HG03457 (cell line): ENCODE measurements at regions not wholly inside any gene's neighbourhood (a gene's known extent, or its start where the extent isn't known, plus 50 kb on each side); places are given as distances from the start of the nearest gene placed in this dataset.

ENCODE experiments used
- ATAC-seq: cut with Tn5 transposase; IDR thresholded peaks from one replicate; pipeline ENCODE4 v1.9.1; 2021; ENCODE audit warnings: moderate number of reproducible peaks; ENCODE audit not compliant: unreplicated experiment

GRCh38 chr2:21667638-21668037, 543.9 kb downstream of the TDRD15 start:
- ATAC-seq, result no peak

GRCh38 chr2:21668078-21668710, 544.4 kb downstream of the TDRD15 start:
- ATAC-seq, result no peak

- ATAC-seq, result no peak
Observed at GRCh38 chr2:21676041-21676440, 552.3 kb downstream of the TDRD15 start.

- no peak for ATAC-seq
Observed at GRCh38 chr2:21676676-21677075, 552.9 kb downstream of the TDRD15 start.

- no peak for ATAC-seq
Observed at GRCh38 chr2:21683838-21684237, 560.1 kb downstream of the TDRD15 start.

- no peak for ATAC-seq
Observed at GRCh38 chr2:21687589-21687988, 563.8 kb downstream of the TDRD15 start.

GRCh38 chr2:21690005-21690404, 566.2 kb downstream of the TDRD15 start:
- ATAC-seq, result no peak

GRCh38 chr2:21693081-21693480, 569.3 kb downstream of the TDRD15 start:
- no peak for ATAC-seq

- no peak for ATAC-seq
Observed at GRCh38 chr2:21694079-21694878, 570.5 kb downstream of the TDRD15 start.

- ATAC-seq, result no peak
Observed at GRCh38 chr2:21696900-21697299, 573.1 kb downstream of the TDRD15 start.

- ATAC-seq, result no peak
Observed at GRCh38 chr2:21700644-21701043, 576.9 kb downstream of the TDRD15 start.

GRCh38 chr2:21710031-21710430, 586.3 kb downstream of the TDRD15 start:
- no peak for ATAC-seq

- no peak for ATAC-seq
Observed at GRCh38 chr2:21710496-21710895, 586.7 kb downstream of the TDRD15 start.

- no peak for ATAC-seq
Observed at GRCh38 chr2:21715887-21716286, 592.1 kb downstream of the TDRD15 start.

- ATAC-seq, result no peak
Observed at GRCh38 chr2:21727101-21727500, 603.3 kb downstream of the TDRD15 start.

GRCh38 chr2:21728133-21728532, 604.4 kb downstream of the TDRD15 start:
- no peak for ATAC-seq

GRCh38 chr2:21730141-21730540, 606.4 kb downstream of the TDRD15 start:
- ATAC-seq, result no peak

- ATAC-seq, result no peak
Observed at GRCh38 chr2:21740484-21740883, 616.7 kb downstream of the TDRD15 start.

GRCh38 chr2:21746499-21746898, 622.7 kb downstream of the TDRD15 start:
- ATAC-seq, result no peak

- ATAC-seq, result no peak
Observed at GRCh38 chr2:21748501-21748900, 624.7 kb downstream of the TDRD15 start.

- no peak for ATAC-seq
Observed at GRCh38 chr2:21754164-21754788, 630.5 kb downstream of the TDRD15 start.

- no peak for ATAC-seq
Observed at GRCh38 chr2:21757805-21758430, 634.1 kb downstream of the TDRD15 start.
